K562 (cell line): ENCODE measurements at regions not wholly inside any gene's neighbourhood (a gene's known extent, or its start where the extent isn't known, plus 50 kb on each side); places are given as distances from the start of the nearest gene placed in this dataset.

Experiments
- ATAC-seq: fragments of 200-7000 bp; cut with Tn5 transposase; 3 replicates; pipeline ENCODE4 v1.9.1; 2020; ENCODE audit warnings: moderate library complexity
- BruUV-seq: library from RNA; stranded (reverse); fragments of 400-500 nt; replicated peaks from 2 replicates; lab custom pipeline; 2021; lab: Mats Ljungman, UMichigan
- CTCF ChIA-PET: fragments of 300-600 bp; formaldehyde crosslinking; extraction: SDS; loops from one replicate; lab custom pipeline; 2021; ENCODE audit warnings: low intra/inter-chr PET ratio; lab: Yijun Ruan, JAX
- POLR2A ChIA-PET: fragments of 300-600, 350-650 bp; sonication (Branson Sonifier 250); formaldehyde crosslinking; extraction: SDS; loops from one replicate; lab custom pipeline; 2021; ENCODE audit warnings: antibody characterized with exemption, inconsistent platforms; lab: Yijun Ruan, JAX
- DNase-seq, 4 experiments: peaks; one replicate each; pipeline versions ENCODE4 v3.0.0 to v3.0.0-alpha.2; 2011 to 2018; ENCODE audit warnings: low spot score in 3 of 4, mixed read lengths in 3 of 4; ENCODE audit errors: extremely low read depth in 1 of 4
- FAIRE-seq: peaks from 2 replicates; lab custom pipeline; 2011; peaks lifted over from hg19 to GRCh38; lab: Jason Lieb, UNC
- H2AFZ ChIP-seq: 2 replicates; pipeline ENCODE4 v1.6.0; 2011; ENCODE audit warnings: low read depth, low read length, control low read depth, inconsistent platforms
- H3K27ac ChIP-seq: fragments of 200-600 bp; 3 replicates; pipeline ENCODE4 v1.8.0; 2011; ENCODE audit warnings: low read depth, mild to moderate bottlenecking, control low read depth, inconsistent platforms, low read length, moderate library complexity, mixed read lengths; ENCODE audit errors: extremely low read depth
- H3K27me3 ChIP-seq, 2 experiments: fragments of 300-600 bp in 1 of 2; 2 replicates in 1 of 2; 3 replicates in 1 of 2; pipeline versions ENCODE4 v1.6.0 to v1.8.0; 2011; ENCODE audit warnings: inconsistent platforms in 2 of 2, low read length in 2 of 2, mild to moderate bottlenecking in 1 of 2, mixed read lengths in 1 of 2, moderate library complexity in 1 of 2; ENCODE audit not compliant: control insufficient read depth in 2 of 2, insufficient read depth in 2 of 2
- H3K36me3 ChIP-seq: fragments of 300-600 bp; 3 replicates; pipeline ENCODE4 v1.8.0; 2011; ENCODE audit warnings: mild to moderate bottlenecking, low read length, inconsistent platforms; ENCODE audit not compliant: control insufficient read depth, insufficient read depth
- H3K4me1 ChIP-seq, 2 experiments: fragments of 200-600 bp in 1 of 2; replicated peaks in 1 of 2; 2 replicates in 1 of 2; 3 replicates in 1 of 2; pipeline versions ENCODE4 v1.5.1 to v1.8.0; 2011; ENCODE audit warnings: inconsistent platforms in 2 of 2, low read length in 2 of 2, mild to moderate bottlenecking in 1 of 2, mixed read lengths in 1 of 2, moderate library complexity in 1 of 2; ENCODE audit not compliant: control insufficient read depth in 2 of 2, insufficient read depth in 2 of 2
- H3K4me2 ChIP-seq: 2 replicates; pipeline ENCODE4 v1.6.1; 2011; ENCODE audit warnings: low read length, control low read depth, inconsistent platforms, mixed read lengths; ENCODE audit not compliant: insufficient read depth
- H3K4me3 ChIP-seq: fragments of 200-600 bp; sonication (generic), shearing (Covaris generic); 2 replicates; pipeline ENCODE4 v1.5.1; 2016; ENCODE audit warnings: control low read depth, inconsistent platforms
- H3K79me2 ChIP-seq: fragments of 200-600 bp; 3 replicates; pipeline ENCODE4 v1.8.0; 2011; ENCODE audit warnings: low read length, inconsistent platforms; ENCODE audit not compliant: control insufficient read depth, insufficient read depth
- H3K9ac ChIP-seq, 2 experiments: 2 replicates each; pipeline versions ENCODE4 v1.6.0 to v1.6.1; 2011; ENCODE audit warnings: low read depth in 2 of 2, low read length in 2 of 2, control low read depth in 1 of 2, inconsistent platforms in 1 of 2, mild to moderate bottlenecking in 1 of 2, mixed read lengths in 1 of 2; ENCODE audit not compliant: insufficient read depth in 1 of 2
- H3K9me1 ChIP-seq: one replicate; pipeline ENCODE4 v1.6.0; 2011; ENCODE audit warnings: inconsistent platforms, mild to moderate bottlenecking, low read length, moderate library complexity; ENCODE audit not compliant: control insufficient read depth, insufficient read depth
- H3K9me3 ChIP-seq: replicated peaks from 2 replicates; pipeline ENCODE4 v1.5.1; 2011; ENCODE audit warnings: low read depth, low read length, inconsistent platforms; ENCODE audit not compliant: control insufficient read depth, insufficient read depth
- H4K20me1 ChIP-seq: replicated peaks from 2 replicates; pipeline ENCODE4 v1.6.1; 2011; ENCODE audit warnings: low read length, inconsistent platforms, mixed read lengths; ENCODE audit not compliant: control insufficient read depth, insufficient read depth
- DACH1 ChIP-seq: fragments of 450-650 bp; IDR thresholded peaks from 2 replicates; pipeline ENCODE4 v1.6.1; 2018; ENCODE audit not compliant: partially characterized antibody
- ETV1 ChIP-seq: fragments of 450-650 bp; conservative IDR thresholded peaks from 2 replicates; pipeline ENCODE4 v1.6.1; 2016; ENCODE audit warnings: missing genetic modification characterization, control low read depth, low read depth, missing compliant biosample characterization
- IRF2 ChIP-seq: sonication (generic); formaldehyde crosslinking; IDR thresholded peaks from 2 replicates; pipeline ENCODE4 v1.8.1; 2022; ENCODE audit warnings: mild to moderate bottlenecking, missing genetic modification reagents
- NCOA1 ChIP-seq: fragments of 450-650 bp; IDR thresholded peaks from 2 replicates; pipeline ENCODE4 v1.6.1; 2016; ENCODE audit warnings: low read depth
- NFYB ChIP-seq: IDR thresholded peaks from 2 replicates; pipeline ENCODE4 v1.6.1; 2011; ENCODE audit warnings: mild to moderate bottlenecking, moderate library complexity; ENCODE audit not compliant: insufficient read length; ENCODE audit errors: extremely low read depth
- SETDB1 ChIP-seq: IDR thresholded peaks from one replicate; pipeline ENCODE4 v1.6.1; 2012; ENCODE audit warnings: low read length, control low read depth, inconsistent platforms
- XRCC5 ChIP-seq: fragments of 200-400 bp; formaldehyde crosslinking; IDR thresholded peaks from 2 replicates; pipeline ENCODE4 v1.6.1; 2017; ENCODE audit warnings: low read depth, mild to moderate bottlenecking, low read length
- ZNF695 ChIP-seq: fragments of 450-650 bp; formaldehyde crosslinking; IDR thresholded peaks from 2 replicates; pipeline ENCODE4 v1.4.0; 2020; ENCODE audit warnings: mild to moderate bottlenecking, moderate library complexity
- WGBS: fragments of 100-300 bp; shearing (Covaris generic); methylation state at CpG from one replicate; pipeline ENCODE4 v1.1.6; 2016; ENCODE audit warnings: low coverage, mixed read lengths; ENCODE audit not compliant: insufficient coverage; ENCODE audit errors: missing lambda C conversion rate; 5-methylcytosine and 5-hydroxymethylcytosine counted together
- in situ Hi-C: fragments of 300-500 bp; cut with MboI; formaldehyde crosslinking; loops from 4 replicates; pipeline ENCODE4 v1.15.0; 2018; ENCODE audit warnings: inconsistent platforms, mixed read lengths
- intact Hi-C: fragments of 100-400 bp; cut with micrococcal nuclease; formaldehyde crosslinking; loops from 2 replicates; pipeline ENCODE4 v1.14.2; 2022
- TF ChIP-seq, protein P1 (sequence below), 2 experiments: IDR thresholded peaks; 2 replicates each; pipeline ENCODE4 v1.6.1; 2011; ENCODE audit warnings: borderline replicate concordance in 1 of 2, control low read depth in 1 of 2, low read depth in 1 of 2, low read length in 1 of 2, mild to moderate bottlenecking in 1 of 2, mixed read lengths in 1 of 2, moderate library complexity in 1 of 2; ENCODE audit not compliant: insufficient read depth in 1 of 2, insufficient read length in 1 of 2, poor library complexity in 1 of 2, severe bottlenecking in 1 of 2; ENCODE audit errors: extremely low read depth in 1 of 2
- TF ChIP-seq, protein P2 (sequence below): fragments of 250-450 bp; sonication (Bioruptor Pico); IDR thresholded peaks from 2 replicates; pipeline ENCODE4 v1.8.0; 2022; ENCODE audit warnings: inconsistent platforms, mild to moderate bottlenecking, moderate library complexity, borderline replicate concordance

DNA sequence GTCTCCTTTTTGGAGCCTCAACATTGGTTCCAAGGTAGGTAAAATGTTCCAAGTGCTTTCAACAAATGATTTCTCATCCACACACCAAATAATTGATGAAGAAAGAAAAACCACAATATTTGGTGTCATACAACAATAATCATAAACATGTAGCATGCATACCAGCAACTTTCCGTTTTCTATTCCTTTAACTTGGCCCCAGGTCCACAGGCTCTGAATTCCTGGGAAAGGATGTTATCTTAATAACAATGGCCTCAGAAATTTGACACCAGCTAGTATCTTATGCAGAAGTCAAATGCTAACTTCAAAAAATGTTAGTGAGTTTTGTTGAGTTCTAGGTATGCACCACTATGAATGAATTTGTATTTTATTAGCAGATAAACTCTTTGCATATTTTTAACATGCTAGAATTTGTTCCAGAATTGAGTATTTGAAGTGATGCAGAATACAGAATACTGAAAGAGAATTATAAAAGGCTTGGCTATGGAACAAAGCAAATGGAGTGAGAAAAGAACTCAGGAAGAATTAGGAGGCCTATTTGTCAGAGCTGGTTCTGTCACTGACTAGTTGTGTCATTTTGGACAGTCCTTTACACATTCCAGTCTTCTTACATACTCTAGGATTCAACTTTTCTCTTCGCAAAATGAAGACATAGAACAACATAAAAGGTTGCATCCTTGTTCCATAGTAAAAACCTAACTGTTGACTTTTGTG, 435.3 kb upstream of the TNC start:
- Histone ChIP-seq H3K79me2 (no peaks in the 10 kb centered on the region), H3K27me3 (no peaks in the 10 kb centered on the region), H3K9me1 (no peaks in the 10 kb centered on the region), H3K36me3 (no peaks in the 10 kb centered on the region), H4K20me1 (no peaks in the 10 kb centered on the region), H3K4me1 (no peaks in the 10 kb centered on the region), H3K27ac (no peak overlapping the region), H2AFZ (no peak overlapping the region), H3K4me2 (no peak overlapping the region), H3K9me3 (no peaks in the 10 kb centered on the region; the same call in 1 of the 2 replicates), H3K4me3 (no peak overlapping the region), H3K9ac (no peak overlapping the region)
- ChIA-PET CTCF (no interaction called here), POLR2A (no interaction called here)
- FAIRE-seq = no peak
- 0% methylated on average over 2 of the region's 2 CpGs for WGBS
- TF ChIP-seq XRCC5 (no peak), DACH1 (no peak), ZNF695 (CRISPR knock-in tag) (no peak), NCOA1 (no peak), ETV1 (no peak), SETDB1 (no peak), NFYB (no peak), IRF2 (CRISPR knock-in tag) (no peak)
- TF ChIP-seq, protein P1, sequence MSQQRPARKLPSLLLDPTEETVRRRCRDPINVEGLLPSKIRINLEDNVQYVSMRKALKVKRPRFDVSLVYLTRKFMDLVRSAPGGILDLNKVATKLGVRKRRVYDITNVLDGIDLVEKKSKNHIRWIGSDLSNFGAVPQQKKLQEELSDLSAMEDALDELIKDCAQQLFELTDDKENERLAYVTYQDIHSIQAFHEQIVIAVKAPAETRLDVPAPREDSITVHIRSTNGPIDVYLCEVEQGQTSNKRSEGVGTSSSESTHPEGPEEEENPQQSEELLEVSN (IDR thresholded peaks at IDR 0.05; ENCODE audit: borderline replicate concordance in 1 of 2, extremely low read depth in 1 of 2, insufficient read depth in 1 of 2, insufficient read length in 1 of 2, low read depth in 1 of 2, low read length in 1 of 2, poor library complexity in 1 of 2, severe bottlenecking in 1 of 2) = no peak
- TF ChIP-seq, protein P2, sequence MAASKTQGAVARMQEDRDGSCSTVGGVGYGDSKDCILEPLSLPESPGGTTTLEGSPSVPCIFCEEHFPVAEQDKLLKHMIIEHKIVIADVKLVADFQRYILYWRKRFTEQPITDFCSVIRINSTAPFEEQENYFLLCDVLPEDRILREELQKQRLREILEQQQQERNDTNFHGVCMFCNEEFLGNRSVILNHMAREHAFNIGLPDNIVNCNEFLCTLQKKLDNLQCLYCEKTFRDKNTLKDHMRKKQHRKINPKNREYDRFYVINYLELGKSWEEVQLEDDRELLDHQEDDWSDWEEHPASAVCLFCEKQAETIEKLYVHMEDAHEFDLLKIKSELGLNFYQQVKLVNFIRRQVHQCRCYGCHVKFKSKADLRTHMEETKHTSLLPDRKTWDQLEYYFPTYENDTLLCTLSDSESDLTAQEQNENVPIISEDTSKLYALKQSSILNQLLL (CRISPR knock-in tag) = no peak
- DNase-seq = no peak
- no peak for ATAC-seq
- intact Hi-C loops (no loop called here), in situ Hi-C loops (no loop called here)
- no TSS peak for BruUV-seq
